ENCODE measurements at regions not wholly inside any gene's neighbourhood (a gene's known extent, or its start where the extent isn't known, plus 50 kb on each side); places are given as distances from the start of the nearest gene placed in this dataset.

- CTCF ChIA-PET, result no interaction called here
These were observed 842.0 kb upstream of the ADAMTS5 start for GRCh38 chr21:27808923-27809322.

GRCh38 chr21:27807596-27807995, 840.7 kb upstream of the ADAMTS5 start:
- H3K4me3 ChIP-seq (ENCODE audit: low read depth, low read length, poor library complexity, severe bottlenecking), result no peak overlapping the region
- no peaks in the 10 kb centered on the region for H3K9me3 ChIP-seq (ENCODE audit: low read depth, low read length, poor library complexity, severe bottlenecking)
- no peak for DNase-seq (ENCODE audit: low spot score)
- intact Hi-C loops (cut with micrococcal nuclease; ENCODE audit: unreplicated experiment), result no loop called here
- BruUV-seq (replicated peaks), result no TSS peak
- no peak overlapping the region for H3K27ac ChIP-seq (ENCODE audit: low read depth, low read length, poor library complexity, severe bottlenecking)
- ChIA-PET POLR2A (ENCODE audit: low non-redundant PET) (no interaction called here), CTCF (no interaction called here)
- H3K27me3 ChIP-seq (replicated peaks; ENCODE audit: insufficient read depth, low read depth, low read length, poor library complexity), result no peaks in the 10 kb centered on the region
- no peaks in the 10 kb centered on the region for H3K36me3 ChIP-seq (ENCODE audit: insufficient read depth, low read length, poor library complexity, severe bottlenecking)
- H3K4me1 ChIP-seq (ENCODE audit: insufficient read depth, low read length, poor library complexity, severe bottlenecking), result no peaks in the 10 kb centered on the region
- TF ChIP-seq EZH2 (IDR thresholded peaks at IDR 0.05; ENCODE audit: borderline replicate concordance, low read depth, low read length, poor library complexity, severe bottlenecking), result no peak
- no peak for TF ChIP-seq CTCF (conservative IDR thresholded peaks at IDR 0.05; ENCODE audit: low read depth, low read length)

More at GRCh38 chr21:27808923-27809322, 842.0 kb upstream of the ADAMTS5 start:
- POLR2A ChIA-PET (ENCODE audit: low non-redundant PET), result no interaction called here
- H3K4me1 ChIP-seq (ENCODE audit: insufficient read depth, low read length, poor library complexity, severe bottlenecking), result no peaks in the 10 kb centered on the region
- H3K27ac ChIP-seq (ENCODE audit: low read depth, low read length, poor library complexity, severe bottlenecking), result no peak overlapping the region
- H3K4me3 ChIP-seq (ENCODE audit: low read depth, low read length, poor library complexity, severe bottlenecking), result no peak overlapping the region
- no peaks in the 10 kb centered on the region for H3K27me3 ChIP-seq (replicated peaks; ENCODE audit: insufficient read depth, low read depth, low read length, poor library complexity)
- H3K36me3 ChIP-seq (ENCODE audit: insufficient read depth, low read length, poor library complexity, severe bottlenecking), result no peaks in the 10 kb centered on the region
- TF ChIP-seq CTCF (conservative IDR thresholded peaks at IDR 0.05; ENCODE audit: low read depth, low read length) (no peak), EZH2 (IDR thresholded peaks at IDR 0.05; ENCODE audit: borderline replicate concordance, low read depth, low read length, poor library complexity, severe bottlenecking) (no peak)
- no TSS peak for BruUV-seq (replicated peaks)
- no peak for DNase-seq (ENCODE audit: low spot score)
- intact Hi-C loops (cut with micrococcal nuclease; ENCODE audit: unreplicated experiment), result no loop called here
- H3K9me3 ChIP-seq (ENCODE audit: low read depth, low read length, poor library complexity, severe bottlenecking), result no peaks in the 10 kb centered on the region

- H3K9me3 ChIP-seq (ENCODE audit: low read depth, low read length, poor library complexity, severe bottlenecking), result no peaks in the 10 kb centered on the region
- CTCF ChIA-PET, result no interaction called here
- no peak for DNase-seq (ENCODE audit: low spot score)
- H3K27me3 ChIP-seq (replicated peaks; ENCODE audit: insufficient read depth, low read depth, low read length, poor library complexity), result no peaks in the 10 kb centered on the region
- no peak overlapping the region for H3K4me3 ChIP-seq (ENCODE audit: low read depth, low read length, poor library complexity, severe bottlenecking)
- BruUV-seq (replicated peaks), result no TSS peak
- no peaks in the 10 kb centered on the region for H3K36me3 ChIP-seq (ENCODE audit: insufficient read depth, low read length, poor library complexity, severe bottlenecking)
- intact Hi-C loops (cut with micrococcal nuclease; ENCODE audit: unreplicated experiment), result no loop called here
- POLR2A ChIA-PET (ENCODE audit: low non-redundant PET), result no interaction called here
- no peak overlapping the region for H3K27ac ChIP-seq (ENCODE audit: low read depth, low read length, poor library complexity, severe bottlenecking)
- no peaks in the 10 kb centered on the region for H3K4me1 ChIP-seq (ENCODE audit: insufficient read depth, low read length, poor library complexity, severe bottlenecking)
- TF ChIP-seq EZH2 (IDR thresholded peaks at IDR 0.05; ENCODE audit: borderline replicate concordance, low read depth, low read length, poor library complexity, severe bottlenecking) (no peak), CTCF (conservative IDR thresholded peaks at IDR 0.05; ENCODE audit: low read depth, low read length) (no peak)
These were observed 839.4 kb upstream of the ADAMTS5 start for GRCh38 chr21:27806281-27806680.

Measured in A673 (cell line).